ENCODE measurements at regions not wholly inside any gene's neighbourhood (a gene's known extent, or its start where the extent isn't known, plus 50 kb on each side); places are given as distances from the start of the nearest gene placed in this dataset.

DNA sequence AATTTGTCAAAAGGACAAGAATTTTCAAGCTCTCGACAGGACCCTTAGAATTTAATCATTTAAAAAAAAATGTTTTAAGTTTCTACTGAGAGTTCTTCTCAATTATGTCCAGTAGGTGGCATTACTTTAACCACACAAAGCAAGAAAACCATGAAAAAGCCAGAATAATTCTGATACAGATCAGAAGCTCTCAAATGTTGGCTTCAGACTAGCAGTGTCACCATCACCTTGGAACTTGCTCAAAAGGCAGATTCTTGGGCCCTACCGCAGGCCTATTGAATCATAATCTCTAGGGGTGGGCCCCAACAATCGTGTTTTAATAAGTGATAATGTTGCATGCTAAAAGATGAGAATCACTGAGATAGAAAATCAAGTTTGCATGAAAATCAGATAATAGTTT is 99.5 kb upstream of the KCNMB2 start:
- no peak for ATAC-seq

DNA sequence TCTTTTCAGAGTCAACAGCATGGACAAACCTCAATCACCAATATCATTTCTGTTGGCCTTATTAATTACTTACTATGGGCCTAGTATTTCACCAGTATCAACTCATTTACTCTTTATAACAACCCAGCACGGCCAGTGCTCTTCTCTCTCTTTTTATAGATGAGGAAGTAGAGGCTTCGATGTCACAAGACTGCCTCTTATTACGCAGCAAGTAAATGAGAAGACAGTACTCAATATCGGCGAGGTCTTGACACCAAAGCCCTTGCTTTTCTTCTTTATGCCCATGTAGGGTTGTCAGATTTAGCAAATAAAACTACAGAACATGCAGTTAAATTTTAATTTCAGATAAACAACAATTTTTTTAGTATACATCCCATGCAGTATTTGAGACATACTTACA is 99.0 kb upstream of the KCNMB2 start:
- no peak for ATAC-seq

DNA sequence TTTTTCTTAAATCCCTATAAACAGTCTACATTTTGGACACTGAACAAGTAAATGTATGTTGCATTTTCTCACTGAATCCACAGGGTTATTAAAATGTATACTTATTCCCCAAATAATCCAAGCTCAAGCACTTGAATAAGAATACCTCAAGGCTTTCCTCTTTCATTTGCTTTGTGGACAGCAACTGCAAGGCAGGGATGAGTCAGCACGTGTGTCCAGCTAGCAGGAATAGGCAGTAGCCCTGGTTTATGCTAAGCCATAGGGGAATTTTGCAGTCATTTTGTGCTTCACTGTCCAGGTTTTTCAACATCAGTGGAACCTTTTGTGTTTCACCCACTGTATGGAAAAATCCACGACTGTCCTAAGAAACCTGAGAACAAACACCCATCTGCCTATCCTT is 96.7 kb upstream of the KCNMB2 start:
- no peak for ATAC-seq

DNA sequence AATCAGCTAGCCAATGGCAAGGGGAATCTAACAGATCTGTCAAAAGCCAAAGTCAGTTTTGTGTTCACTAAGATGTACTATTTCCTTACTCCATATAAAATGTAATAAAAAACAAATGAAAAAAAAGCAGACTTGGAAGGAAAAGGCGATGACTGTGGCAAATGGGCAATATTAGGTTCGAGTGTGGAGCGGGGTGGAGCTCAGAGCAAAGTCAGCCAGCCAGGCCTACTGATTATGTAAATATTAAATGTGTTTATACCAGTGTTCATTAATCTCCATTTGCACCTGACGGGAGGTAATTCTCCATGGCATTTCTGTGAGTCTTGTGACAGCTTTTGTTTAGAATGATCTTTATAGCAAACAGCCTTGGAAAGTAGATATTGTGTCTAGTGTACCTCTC is 96.2 kb upstream of the KCNMB2 start:
- ATAC-seq: no peak

GRCh38 chr3:178443634-178444033 is 92.6 kb upstream of the KCNMB2 start:
- ATAC-seq: no peak

GRCh38 chr3:178445139-178445538 is 91.1 kb upstream of the KCNMB2 start:
- no peak for ATAC-seq

GRCh38 chr3:178446059-178446458 is 90.2 kb upstream of the KCNMB2 start:
- no peak for ATAC-seq

GRCh38 chr3:178450476-178450875 is 85.8 kb upstream of the KCNMB2 start:
- no peak for ATAC-seq

DNA sequence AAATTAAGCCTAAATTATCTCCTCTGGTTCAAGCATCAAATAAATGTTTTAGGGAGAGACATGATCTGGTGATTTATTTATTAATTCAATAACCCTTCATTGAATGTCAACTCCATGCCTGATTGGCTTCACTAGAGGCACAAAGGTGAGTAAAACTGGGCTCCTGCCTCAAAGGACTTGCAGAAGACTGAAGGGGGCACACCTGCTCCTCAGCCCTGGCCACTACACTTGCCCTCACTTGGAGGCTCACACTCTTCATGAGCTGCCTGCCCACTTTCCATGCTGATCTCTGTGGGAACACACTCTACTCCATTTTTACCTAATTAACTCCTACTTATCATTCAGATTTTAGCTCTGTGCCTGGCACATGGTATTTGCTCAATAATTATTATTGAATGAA is 84.4 kb upstream of the KCNMB2 start:
- ATAC-seq: no peak

GRCh38 chr3:178454726-178455125 is 81.5 kb upstream of the KCNMB2 start:
- ATAC-seq: no peak

DNA sequence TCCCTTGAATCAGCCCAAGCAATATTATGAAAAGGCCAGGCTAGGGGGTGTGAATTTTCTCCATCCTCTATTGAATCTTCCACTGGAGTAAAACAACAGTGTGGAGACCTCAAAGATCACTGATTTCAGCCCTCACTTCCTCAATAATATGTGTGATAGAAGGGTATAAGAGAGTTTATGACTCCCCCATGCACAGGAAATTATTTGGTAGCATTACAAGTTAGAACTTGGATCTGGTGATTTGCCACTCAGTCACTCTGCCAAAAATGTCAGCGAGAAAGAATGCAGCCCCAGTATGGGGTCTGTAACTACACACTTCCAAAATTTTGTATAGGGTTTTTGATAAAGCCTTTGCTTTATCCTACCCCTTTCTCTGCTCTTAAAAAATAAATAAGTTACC is 81.0 kb upstream of the KCNMB2 start:
- no peak for ATAC-seq

DNA sequence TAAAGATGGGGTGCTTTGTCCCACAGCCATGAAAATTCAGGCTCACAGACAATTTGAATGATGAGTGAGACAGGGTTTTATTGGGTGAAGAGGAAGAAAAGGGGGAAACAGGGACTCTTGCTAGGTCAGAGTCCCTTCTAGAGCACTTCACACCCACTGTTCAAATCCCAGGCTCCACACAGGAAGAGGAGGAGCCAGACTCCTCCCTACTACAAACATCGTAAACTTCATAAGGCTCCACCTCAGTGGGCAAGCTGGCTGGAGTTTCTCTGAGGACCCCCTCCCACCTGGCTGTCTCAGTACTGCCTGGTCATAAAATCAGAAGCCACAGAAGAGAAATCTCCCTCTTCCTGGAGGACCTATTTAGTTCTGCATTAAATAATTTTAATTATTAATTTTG is 80.3 kb upstream of the KCNMB2 start:
- no peak for ATAC-seq

DNA sequence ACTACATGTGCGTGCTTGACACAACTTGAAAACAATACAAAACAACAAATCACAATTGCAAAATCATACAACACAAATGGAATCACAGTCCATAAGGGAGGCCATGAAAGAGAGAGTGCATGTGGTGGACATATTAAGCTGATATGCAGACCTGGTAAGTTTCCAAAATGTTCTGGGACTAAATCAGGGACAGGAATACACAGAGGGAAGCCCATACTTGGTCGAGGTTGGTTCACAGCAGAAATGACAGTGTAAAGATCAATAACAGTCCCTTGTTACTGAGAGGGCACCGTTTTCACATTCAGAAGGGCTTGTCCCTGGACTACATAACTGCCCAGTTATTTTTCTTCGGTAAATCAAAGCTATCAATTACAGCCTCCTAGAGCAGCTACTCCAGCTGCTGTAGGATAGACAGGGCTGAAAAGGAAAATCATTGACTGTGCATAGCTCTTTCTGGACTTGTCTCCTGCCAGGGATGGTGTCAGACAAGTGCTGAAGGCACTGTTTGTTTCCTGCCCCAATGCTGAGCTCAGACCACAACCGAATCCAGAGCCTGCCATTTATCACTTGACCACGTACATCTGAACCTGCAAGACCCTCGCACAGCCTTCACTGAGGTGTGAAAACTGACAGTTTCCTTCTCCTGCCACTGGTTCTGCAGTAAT is 79.5 kb upstream of the KCNMB2 start:
- no peak for ATAC-seq

DNA sequence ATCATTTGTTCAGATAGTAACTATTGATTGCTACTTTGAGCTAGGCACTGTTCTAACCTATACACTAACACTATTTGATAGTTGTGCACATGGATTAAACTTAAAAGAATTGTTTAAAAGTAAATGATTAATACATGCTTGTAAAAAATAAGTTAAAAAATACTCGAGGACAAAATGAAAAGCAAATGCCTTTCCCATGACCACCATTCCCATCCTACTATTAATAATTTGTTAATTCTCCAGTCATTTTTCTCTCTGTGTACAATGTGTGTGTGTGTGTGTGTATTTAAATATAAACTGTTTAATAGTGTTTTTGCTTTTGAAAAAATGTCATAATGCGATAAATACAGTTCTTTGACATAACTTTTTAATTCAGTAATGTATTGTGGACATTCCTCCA is 78.7 kb upstream of the KCNMB2 start:
- no peak for ATAC-seq

DNA sequence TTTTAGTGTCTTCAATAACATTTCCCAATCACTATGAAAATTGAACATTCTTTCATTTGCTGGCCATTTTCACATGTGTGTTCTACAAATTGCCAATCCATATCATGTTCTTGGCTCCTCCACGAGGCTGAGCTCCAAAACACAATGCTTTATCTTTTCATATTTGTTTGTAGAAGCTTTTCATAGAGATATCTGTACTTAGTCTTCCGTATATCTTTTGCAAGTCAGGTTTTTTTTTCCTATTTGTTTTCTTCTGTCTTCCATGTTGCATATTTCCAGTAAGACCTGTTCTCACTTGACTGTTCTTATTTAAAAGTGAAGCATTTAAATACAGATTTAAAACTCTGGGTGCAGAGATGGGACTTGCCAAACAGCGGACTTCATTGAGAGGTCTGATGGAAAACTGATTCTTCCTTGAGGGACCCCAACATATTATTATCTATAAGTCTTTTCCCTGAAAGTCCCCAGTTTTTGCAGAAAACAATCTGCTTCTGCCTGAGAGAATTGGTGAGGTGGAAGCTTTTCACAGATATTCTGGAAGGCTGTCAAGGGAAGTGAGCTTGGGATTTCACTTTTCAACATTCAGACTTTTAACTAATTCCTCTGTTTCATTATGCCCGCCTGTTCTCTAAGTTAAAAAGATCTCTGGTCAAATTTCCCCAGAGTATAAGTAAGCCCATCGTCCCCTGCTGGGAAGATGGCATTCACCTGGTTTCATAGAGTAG is 77.8 kb upstream of the KCNMB2 start:
- ATAC-seq: no peak

DNA sequence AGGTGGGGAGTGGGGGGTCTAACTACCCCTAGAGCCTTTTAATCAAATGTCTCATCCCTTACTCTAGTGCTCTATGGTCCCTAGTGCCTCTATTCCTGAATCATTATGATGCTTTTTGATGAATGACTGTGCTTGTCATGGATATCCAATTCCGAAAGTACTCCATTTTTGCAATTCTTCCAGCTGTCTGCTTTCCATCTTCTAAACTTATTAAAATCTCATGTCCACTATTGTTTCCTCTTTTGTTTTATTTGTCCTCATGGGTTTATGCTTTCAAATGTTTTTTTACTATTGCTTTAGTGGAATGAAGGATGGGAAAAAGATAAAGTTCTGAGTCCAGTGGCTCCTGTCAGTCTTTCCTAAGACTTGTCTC is 77.2 kb upstream of the KCNMB2 start:
- ATAC-seq: no peak

DNA sequence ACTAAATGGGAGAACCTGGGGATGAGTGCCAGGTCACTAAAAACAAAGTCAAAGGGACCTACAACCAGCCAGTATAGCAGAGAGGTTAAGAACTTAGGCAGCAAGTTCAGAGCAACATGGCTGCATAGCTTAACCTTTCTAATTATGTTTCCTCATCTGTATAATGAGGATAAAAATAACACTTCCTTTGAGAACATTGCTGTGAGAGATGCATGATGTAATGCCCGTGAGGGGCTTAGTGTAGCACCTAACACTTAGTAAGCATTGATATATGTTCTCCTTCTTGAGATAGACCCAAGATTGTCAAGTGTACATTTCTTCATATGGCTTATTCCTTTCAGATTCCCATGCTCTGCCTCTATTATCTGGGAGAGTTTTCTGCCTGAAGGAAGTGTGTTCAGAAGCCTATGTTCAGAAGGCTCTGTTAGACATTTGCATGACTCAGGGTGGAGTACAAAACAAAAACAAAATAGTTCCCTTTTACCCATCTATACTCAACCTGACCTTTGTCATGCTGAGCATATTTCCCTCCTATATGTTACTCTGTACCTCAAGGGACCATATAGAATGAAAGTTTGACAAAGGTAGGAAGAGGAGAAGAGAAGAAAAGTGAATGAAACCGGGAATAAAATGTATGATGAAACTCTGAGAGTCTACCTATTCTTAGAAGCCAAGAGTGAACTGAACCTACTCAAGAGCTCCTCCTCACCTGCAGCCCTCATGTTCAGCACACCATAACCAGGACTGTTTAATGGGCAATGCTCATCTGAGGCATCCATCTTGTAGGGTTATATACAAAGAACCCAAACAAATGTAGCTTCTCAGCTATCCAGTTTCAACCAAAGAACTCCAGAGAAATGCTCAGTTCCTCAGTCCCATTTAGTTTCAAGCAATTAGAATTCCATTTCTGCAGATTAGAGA is 70.7 kb upstream of the KCNMB2 start:
- ATAC-seq: no peak

DNA sequence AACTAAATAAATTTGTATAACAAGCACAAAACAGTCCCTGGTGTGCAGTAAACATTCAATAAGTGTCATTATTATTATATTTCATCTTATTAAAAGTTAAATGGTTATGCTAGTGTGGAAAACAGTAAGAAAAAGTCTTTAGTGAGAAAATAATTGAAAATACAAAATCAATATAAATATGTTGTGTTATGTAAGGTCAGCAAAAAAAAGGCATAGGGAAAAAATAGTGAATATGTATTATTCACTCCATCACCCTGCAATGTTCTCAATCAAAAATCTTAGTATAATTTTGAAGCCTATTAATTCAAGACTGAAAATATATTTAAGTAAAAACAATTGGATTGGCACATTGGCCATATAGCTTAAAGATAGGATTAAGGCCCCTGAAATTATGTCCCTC is 63.3 kb upstream of the KCNMB2 start:
- no peak for ATAC-seq

GRCh38 chr3:178474526-178474925 is 61.7 kb upstream of the KCNMB2 start:
- no peak for ATAC-seq

DNA sequence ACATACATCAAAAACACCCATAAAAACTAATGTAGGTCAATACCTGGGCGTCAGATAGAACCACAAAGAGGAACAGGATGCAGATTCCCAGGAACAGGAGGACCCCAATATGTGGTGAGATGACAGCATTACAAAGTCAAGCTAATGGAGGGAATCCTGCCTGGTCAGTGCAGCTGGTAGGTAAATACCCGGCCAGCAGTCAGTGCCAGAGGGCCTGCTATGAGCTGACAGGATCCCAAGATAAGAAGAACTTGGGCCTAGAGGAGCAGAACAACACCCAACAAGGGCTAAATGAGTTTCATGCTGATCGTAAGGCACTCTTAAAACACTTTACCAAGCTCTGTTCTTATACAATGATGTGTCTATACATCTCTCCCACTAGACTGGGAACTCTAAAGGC is 61.2 kb upstream of the KCNMB2 start:
- ATAC-seq: no peak

DNA sequence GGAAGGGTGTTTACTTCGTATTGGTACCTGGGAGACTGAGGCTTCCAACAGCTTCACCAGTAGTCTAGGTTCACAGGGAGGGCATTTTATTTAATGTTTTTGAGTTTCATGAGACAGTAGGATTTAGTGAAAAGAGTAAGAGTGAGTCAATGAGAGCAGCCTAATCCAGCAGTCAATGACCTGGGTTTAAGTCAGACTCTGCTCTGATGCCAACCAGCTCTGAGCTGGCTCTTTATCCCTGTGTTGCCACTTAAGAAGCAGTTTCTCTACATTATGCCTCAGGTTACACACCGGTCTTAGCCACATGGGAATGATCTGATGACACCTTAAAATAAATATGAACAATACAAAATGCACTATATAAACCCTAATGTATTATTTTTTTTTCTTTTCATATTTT is 59.4 kb upstream of the KCNMB2 start:
- ATAC-seq: peak; percentile 95

DNA sequence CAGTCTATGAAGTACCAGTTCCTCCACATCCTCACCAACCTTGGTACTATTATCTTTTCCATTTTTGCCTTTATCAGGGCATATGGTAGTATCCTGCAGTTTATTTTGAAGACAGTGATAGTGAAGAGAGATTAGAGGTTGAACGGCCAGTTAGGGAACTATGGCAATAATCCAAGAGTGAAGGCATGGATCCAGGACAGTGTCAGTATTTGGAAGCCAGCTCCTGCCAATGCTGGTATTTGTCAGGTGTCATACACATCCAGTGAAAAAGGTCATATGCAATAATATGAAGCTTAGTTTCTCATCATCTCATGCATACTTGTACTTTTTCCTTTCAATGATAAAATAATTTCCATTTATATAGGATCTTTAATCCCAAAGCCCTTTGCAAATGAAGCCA is 56.8 kb upstream of the KCNMB2 start:
- no peak for ATAC-seq

- ATAC-seq: no peak
These were observed 56.4 kb upstream of the KCNMB2 start for GRCh38 chr3:178479860-178480259.

GRCh38 chr3:178480274-178480673 is 56.0 kb upstream of the KCNMB2 start:
- no peak for ATAC-seq
